ENCODE measurements at regions not wholly inside any gene's neighbourhood (a gene's known extent, or its start where the extent isn't known, plus 50 kb on each side); places are given as distances from the start of the nearest gene placed in this dataset.

GRCh38 chr12:67453191-67453590 is 184.0 kb downstream of the CAND1 start:
- H3K27me3 Mint-ChIP-seq (ENCODE audit: low read depth), result peaks cover 41% of the 10 kb centered on the region
- H3K4me1 Mint-ChIP-seq (ENCODE audit: low read depth), result peaks cover 27% of the 10 kb centered on the region
- DNase-seq (ENCODE audit: low spot score), result no peak
- no peak overlapping the region for H3K27ac Mint-ChIP-seq
- no peak overlapping the region for H3K4me3 Mint-ChIP-seq
- peaks cover 17% of the 10 kb centered on the region for H3K9me3 Mint-ChIP-seq
- peaks cover 8% of the 10 kb centered on the region for H3K36me3 Mint-ChIP-seq (ENCODE audit: low read depth)

- peaks cover 10% of the 10 kb centered on the region for H3K9me3 Mint-ChIP-seq
- no peak for DNase-seq (ENCODE audit: low spot score)
- no peak overlapping the region for H3K27ac Mint-ChIP-seq
- peaks cover 39% of the 10 kb centered on the region for H3K27me3 Mint-ChIP-seq (ENCODE audit: low read depth)
- H3K4me3 Mint-ChIP-seq, result no peak overlapping the region
- H3K36me3 Mint-ChIP-seq (ENCODE audit: low read depth), result peaks cover 6% of the 10 kb centered on the region
- H3K4me1 Mint-ChIP-seq (ENCODE audit: low read depth), result peaks cover 15% of the 10 kb centered on the region
Observed at GRCh38 chr12:67455236-67455635, 186.1 kb downstream of the CAND1 start.

GRCh38 chr12:67456431-67456901 is 187.3 kb downstream of the CAND1 start:
- no peak for DNase-seq (ENCODE audit: low spot score)
- peaks cover 41% of the 10 kb centered on the region for H3K27me3 Mint-ChIP-seq (ENCODE audit: low read depth)
- H3K4me3 Mint-ChIP-seq, result no peak overlapping the region
- H3K9me3 Mint-ChIP-seq, result no peaks in the 10 kb centered on the region
- H3K27ac Mint-ChIP-seq, result no peak overlapping the region
- peaks cover 2% of the 10 kb centered on the region for H3K36me3 Mint-ChIP-seq (ENCODE audit: low read depth)
- H3K4me1 Mint-ChIP-seq (ENCODE audit: low read depth), result peaks cover 10% of the 10 kb centered on the region

GRCh38 chr12:67457136-67457535 is 188.0 kb downstream of the CAND1 start:
- Mint-ChIP-seq H3K27me3 (ENCODE audit: low read depth) (peaks cover 43% of the 10 kb centered on the region), H3K9me3 (no peaks in the 10 kb centered on the region), H3K36me3 (ENCODE audit: low read depth) (peaks cover 2% of the 10 kb centered on the region), H3K4me3 (no peak overlapping the region), H3K4me1 (ENCODE audit: low read depth) (peaks cover 7% of the 10 kb centered on the region), H3K27ac (no peak overlapping the region)
- no peak for DNase-seq (ENCODE audit: low spot score)

GRCh38 chr12:67457778-67458665 is 188.9 kb downstream of the CAND1 start:
- Mint-ChIP-seq H3K9me3 (no peaks in the 10 kb centered on the region), H3K36me3 (ENCODE audit: low read depth) (peaks cover 1% of the 10 kb centered on the region), H3K4me3 (no peak overlapping the region), H3K4me1 (ENCODE audit: low read depth) (peaks cover 2% of the 10 kb centered on the region), H3K27ac (no peak overlapping the region), H3K27me3 (ENCODE audit: low read depth) (peaks cover 49% of the 10 kb centered on the region)
- DNase-seq (ENCODE audit: low spot score), result no peak

- Mint-ChIP-seq H3K4me1 (ENCODE audit: low read depth) (no peaks in the 10 kb centered on the region), H3K4me3 (no peak overlapping the region), H3K36me3 (ENCODE audit: low read depth) (no peaks in the 10 kb centered on the region), H3K27ac (no peak overlapping the region), H3K27me3 (ENCODE audit: low read depth) (peaks cover 49% of the 10 kb centered on the region), H3K9me3 (no peaks in the 10 kb centered on the region)
- DNase-seq (ENCODE audit: low spot score), result no peak
Observed at GRCh38 chr12:67459173-67459572, 189.4 kb upstream of the DYRK2 start.

GRCh38 chr12:67459578-67459977 is 189.0 kb upstream of the DYRK2 start:
- no peaks in the 10 kb centered on the region for H3K36me3 Mint-ChIP-seq (ENCODE audit: low read depth)

GRCh38 chr12:67460388-67460787 is 188.2 kb upstream of the DYRK2 start:
- no peak for DNase-seq (ENCODE audit: low spot score)
- no peaks in the 10 kb centered on the region for H3K4me1 Mint-ChIP-seq (ENCODE audit: low read depth)
- H3K27me3 Mint-ChIP-seq (ENCODE audit: low read depth), result peaks cover 52% of the 10 kb centered on the region
- H3K36me3 Mint-ChIP-seq (ENCODE audit: low read depth), result no peaks in the 10 kb centered on the region
- H3K4me3 Mint-ChIP-seq, result no peak overlapping the region
- H3K27ac Mint-ChIP-seq, result no peak overlapping the region
- no peaks in the 10 kb centered on the region for H3K9me3 Mint-ChIP-seq

More at GRCh38 chr12:67459578-67459977, 189.0 kb upstream of the DYRK2 start:
- no peaks in the 10 kb centered on the region for H3K4me1 Mint-ChIP-seq (ENCODE audit: low read depth)
- no peaks in the 10 kb centered on the region for H3K9me3 Mint-ChIP-seq
- no peak for DNase-seq (ENCODE audit: low spot score)
- peaks cover 46% of the 10 kb centered on the region for H3K27me3 Mint-ChIP-seq (ENCODE audit: low read depth)
- no peak overlapping the region for H3K4me3 Mint-ChIP-seq
- no peak overlapping the region for H3K27ac Mint-ChIP-seq

GRCh38 chr12:67468549-67469245 is 179.8 kb upstream of the DYRK2 start:
- Mint-ChIP-seq H3K9me3 (peaks cover 22% of the 10 kb centered on the region), H3K27ac (no peak overlapping the region), H3K4me3 (no peak overlapping the region), H3K36me3 (ENCODE audit: low read depth) (peaks cover 2% of the 10 kb centered on the region), H3K27me3 (ENCODE audit: low read depth) (peaks cover 27% of the 10 kb centered on the region), H3K4me1 (ENCODE audit: low read depth) (no peaks in the 10 kb centered on the region)
- DNase-seq (ENCODE audit: low spot score), result no peak

GRCh38 chr12:67469666-67470065 is 178.9 kb upstream of the DYRK2 start:
- DNase-seq (ENCODE audit: low spot score), result no peak
- H3K9me3 Mint-ChIP-seq, result peaks cover 22% of the 10 kb centered on the region
- no peak overlapping the region for H3K27ac Mint-ChIP-seq

GRCh38 chr12:67471810-67472209 is 176.7 kb upstream of the DYRK2 start:
- H3K27ac Mint-ChIP-seq, result no peak overlapping the region
- peaks cover 2% of the 10 kb centered on the region for H3K36me3 Mint-ChIP-seq (ENCODE audit: low read depth)
- peaks cover 10% of the 10 kb centered on the region for H3K9me3 Mint-ChIP-seq
- peaks cover 13% of the 10 kb centered on the region for H3K27me3 Mint-ChIP-seq (ENCODE audit: low read depth)
- no peaks in the 10 kb centered on the region for H3K4me1 Mint-ChIP-seq (ENCODE audit: low read depth)
- DNase-seq (ENCODE audit: low spot score), result no peak
- no peak overlapping the region for H3K4me3 Mint-ChIP-seq

More at GRCh38 chr12:67469666-67470065, 178.9 kb upstream of the DYRK2 start:
- no peaks in the 10 kb centered on the region for H3K4me1 Mint-ChIP-seq (ENCODE audit: low read depth)
- H3K4me3 Mint-ChIP-seq, result no peak overlapping the region
- H3K36me3 Mint-ChIP-seq (ENCODE audit: low read depth), result peaks cover 2% of the 10 kb centered on the region
- H3K27me3 Mint-ChIP-seq (ENCODE audit: low read depth), result peaks cover 31% of the 10 kb centered on the region

GRCh38 chr12:67472539-67472938 is 176.0 kb upstream of the DYRK2 start:
- no peaks in the 10 kb centered on the region for H3K36me3 Mint-ChIP-seq (ENCODE audit: low read depth)
- peaks cover 5% of the 10 kb centered on the region for H3K9me3 Mint-ChIP-seq
- no peaks in the 10 kb centered on the region for H3K4me1 Mint-ChIP-seq (ENCODE audit: low read depth)
- H3K4me3 Mint-ChIP-seq, result no peak overlapping the region
- no peak for DNase-seq (ENCODE audit: low spot score)
- no peak overlapping the region for H3K27ac Mint-ChIP-seq
- H3K27me3 Mint-ChIP-seq (ENCODE audit: low read depth), result peaks cover 12% of the 10 kb centered on the region

- no peaks in the 10 kb centered on the region for H3K4me1 Mint-ChIP-seq (ENCODE audit: low read depth)
- H3K4me3 Mint-ChIP-seq, result no peak overlapping the region
- peaks cover 14% of the 10 kb centered on the region for H3K27me3 Mint-ChIP-seq (ENCODE audit: low read depth)
- H3K27ac Mint-ChIP-seq, result no peak overlapping the region
- no peaks in the 10 kb centered on the region for H3K36me3 Mint-ChIP-seq (ENCODE audit: low read depth)
- no peaks in the 10 kb centered on the region for H3K9me3 Mint-ChIP-seq
- DNase-seq (ENCODE audit: low spot score), result no peak
Observed at GRCh38 chr12:67474934-67475620, 173.5 kb upstream of the DYRK2 start.

GRCh38 chr12:67475725-67476124 is 172.8 kb upstream of the DYRK2 start:
- H3K4me3 Mint-ChIP-seq, result no peak overlapping the region

More at GRCh38 chr12:67475725-67476124, 172.8 kb upstream of the DYRK2 start:
- H3K27ac Mint-ChIP-seq, result no peak overlapping the region
- peaks cover 16% of the 10 kb centered on the region for H3K27me3 Mint-ChIP-seq (ENCODE audit: low read depth)
- H3K36me3 Mint-ChIP-seq (ENCODE audit: low read depth), result no peaks in the 10 kb centered on the region
- no peak for DNase-seq (ENCODE audit: low spot score)
- no peaks in the 10 kb centered on the region for H3K9me3 Mint-ChIP-seq
- H3K4me1 Mint-ChIP-seq (ENCODE audit: low read depth), result no peaks in the 10 kb centered on the region

Data from T-helper 2 cell treated with Interferon-gamma antibody and Interleukin-4, amounts not matched to agents 5 μg/mL and 100 μg/mL, for 36 hours (primary cell).